K562 (cell line): ENCODE measurements at regions not wholly inside any gene's neighbourhood (a gene's known extent, or its start where the extent isn't known, plus 50 kb on each side); places are given as distances from the start of the nearest gene placed in this dataset.

Source experiments
- CREB1 ChIP-seq, 2 experiments: sonication (generic) in 1 of 2; formaldehyde crosslinking in 1 of 2; IDR thresholded peaks; 2 replicates each; pipeline versions ENCODE4 v1.6.1 to v1.8.0; 2012 to 2022; ENCODE audit warnings: inconsistent platforms in 1 of 2, mild to moderate bottlenecking in 1 of 2, missing genetic modification reagents in 1 of 2, moderate library complexity in 1 of 2
- ETV1 ChIP-seq: fragments of 450-650 bp; conservative IDR thresholded peaks from 2 replicates; pipeline ENCODE4 v1.6.1; 2016; ENCODE audit warnings: missing genetic modification characterization, control low read depth, low read depth, missing compliant biosample characterization
- FIP1L1 ChIP-seq: fragments of 200-400 bp; formaldehyde crosslinking; IDR thresholded peaks from 2 replicates; pipeline ENCODE4 v1.6.1; 2018; ENCODE audit warnings: mild to moderate bottlenecking, low read depth, low read length; ENCODE audit not compliant: poor library complexity, severe bottlenecking
- FUS ChIP-seq: fragments of 200-400 bp; formaldehyde crosslinking; optimal IDR thresholded peaks from 2 replicates; pipeline ENCODE3; 2017; ENCODE audit warnings: low read depth, low read length
- NCOR1 ChIP-seq: fragments of 450-650 bp; IDR thresholded peaks from 2 replicates; pipeline ENCODE4 v1.6.1; 2016; ENCODE audit warnings: mild to moderate bottlenecking, moderate library complexity
- SP2 ChIP-seq: IDR thresholded peaks from 2 replicates; pipeline ENCODE4 v1.6.1; 2011; ENCODE audit warnings: mild to moderate bottlenecking, low read depth, low read length, moderate library complexity; ENCODE audit not compliant: poor library complexity, severe bottlenecking; ENCODE audit errors: extremely low read depth
- TEAD1 ChIP-seq, 2 experiments: fragments of 450-650 bp in 1 of 2; sonication (generic) in 1 of 2; formaldehyde crosslinking; IDR thresholded peaks; 2 replicates each; pipeline versions ENCODE4 v1.4.0 to v1.8.0; 2020 to 2022; ENCODE audit warnings: mild to moderate bottlenecking in 2 of 2, missing genetic modification reagents in 1 of 2
- ZBTB1 ChIP-seq: sonication (generic); formaldehyde crosslinking; IDR thresholded peaks from 2 replicates; pipeline ENCODE4 v1.8.1; 2023; ENCODE audit warnings: missing genetic modification reagents, low read depth, mild to moderate bottlenecking, borderline replicate concordance
- TF ChIP-seq, protein P1 (sequence below): fragments of 200-600 bp; sonication (generic); IDR thresholded peaks from one replicate; pipeline ENCODE4 v1.6.1; 2012; ENCODE audit warnings: mild to moderate bottlenecking, low read depth, low read length, inconsistent platforms
- TF ChIP-seq, protein P2 (sequence below): fragments of 200-400 bp; formaldehyde crosslinking; IDR thresholded peaks from 2 replicates; pipeline ENCODE4 v1.6.1; 2017; ENCODE audit warnings: mild to moderate bottlenecking, low read depth, low read length, moderate library complexity
- TF ChIP-seq, protein P3 (sequence below): fragments of 450-650 bp; IDR thresholded peaks from 2 replicates; pipeline ENCODE4 v1.6.1; 2017; ENCODE audit warnings: mild to moderate bottlenecking, moderate library complexity

DNA sequence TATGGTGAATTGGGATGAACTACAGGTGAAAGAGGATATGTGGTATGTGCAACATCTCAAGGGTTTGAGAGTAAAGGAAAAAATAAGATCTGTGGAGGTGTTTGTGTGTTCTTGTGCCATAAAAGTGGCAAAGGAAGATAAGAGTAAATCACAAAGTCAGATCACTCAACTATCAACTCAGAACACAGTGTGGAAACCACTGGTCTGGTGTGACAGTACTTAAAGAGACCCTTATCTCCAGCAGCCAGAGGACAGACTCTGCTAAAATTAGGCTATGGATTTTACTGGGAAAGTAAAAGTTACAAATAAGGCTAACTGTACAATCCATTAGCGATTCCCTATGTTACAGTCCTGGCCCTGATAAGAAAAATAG lies 54.0 kb upstream of the PRDM8 start (continued):
- TF ChIP-seq, protein P1, sequence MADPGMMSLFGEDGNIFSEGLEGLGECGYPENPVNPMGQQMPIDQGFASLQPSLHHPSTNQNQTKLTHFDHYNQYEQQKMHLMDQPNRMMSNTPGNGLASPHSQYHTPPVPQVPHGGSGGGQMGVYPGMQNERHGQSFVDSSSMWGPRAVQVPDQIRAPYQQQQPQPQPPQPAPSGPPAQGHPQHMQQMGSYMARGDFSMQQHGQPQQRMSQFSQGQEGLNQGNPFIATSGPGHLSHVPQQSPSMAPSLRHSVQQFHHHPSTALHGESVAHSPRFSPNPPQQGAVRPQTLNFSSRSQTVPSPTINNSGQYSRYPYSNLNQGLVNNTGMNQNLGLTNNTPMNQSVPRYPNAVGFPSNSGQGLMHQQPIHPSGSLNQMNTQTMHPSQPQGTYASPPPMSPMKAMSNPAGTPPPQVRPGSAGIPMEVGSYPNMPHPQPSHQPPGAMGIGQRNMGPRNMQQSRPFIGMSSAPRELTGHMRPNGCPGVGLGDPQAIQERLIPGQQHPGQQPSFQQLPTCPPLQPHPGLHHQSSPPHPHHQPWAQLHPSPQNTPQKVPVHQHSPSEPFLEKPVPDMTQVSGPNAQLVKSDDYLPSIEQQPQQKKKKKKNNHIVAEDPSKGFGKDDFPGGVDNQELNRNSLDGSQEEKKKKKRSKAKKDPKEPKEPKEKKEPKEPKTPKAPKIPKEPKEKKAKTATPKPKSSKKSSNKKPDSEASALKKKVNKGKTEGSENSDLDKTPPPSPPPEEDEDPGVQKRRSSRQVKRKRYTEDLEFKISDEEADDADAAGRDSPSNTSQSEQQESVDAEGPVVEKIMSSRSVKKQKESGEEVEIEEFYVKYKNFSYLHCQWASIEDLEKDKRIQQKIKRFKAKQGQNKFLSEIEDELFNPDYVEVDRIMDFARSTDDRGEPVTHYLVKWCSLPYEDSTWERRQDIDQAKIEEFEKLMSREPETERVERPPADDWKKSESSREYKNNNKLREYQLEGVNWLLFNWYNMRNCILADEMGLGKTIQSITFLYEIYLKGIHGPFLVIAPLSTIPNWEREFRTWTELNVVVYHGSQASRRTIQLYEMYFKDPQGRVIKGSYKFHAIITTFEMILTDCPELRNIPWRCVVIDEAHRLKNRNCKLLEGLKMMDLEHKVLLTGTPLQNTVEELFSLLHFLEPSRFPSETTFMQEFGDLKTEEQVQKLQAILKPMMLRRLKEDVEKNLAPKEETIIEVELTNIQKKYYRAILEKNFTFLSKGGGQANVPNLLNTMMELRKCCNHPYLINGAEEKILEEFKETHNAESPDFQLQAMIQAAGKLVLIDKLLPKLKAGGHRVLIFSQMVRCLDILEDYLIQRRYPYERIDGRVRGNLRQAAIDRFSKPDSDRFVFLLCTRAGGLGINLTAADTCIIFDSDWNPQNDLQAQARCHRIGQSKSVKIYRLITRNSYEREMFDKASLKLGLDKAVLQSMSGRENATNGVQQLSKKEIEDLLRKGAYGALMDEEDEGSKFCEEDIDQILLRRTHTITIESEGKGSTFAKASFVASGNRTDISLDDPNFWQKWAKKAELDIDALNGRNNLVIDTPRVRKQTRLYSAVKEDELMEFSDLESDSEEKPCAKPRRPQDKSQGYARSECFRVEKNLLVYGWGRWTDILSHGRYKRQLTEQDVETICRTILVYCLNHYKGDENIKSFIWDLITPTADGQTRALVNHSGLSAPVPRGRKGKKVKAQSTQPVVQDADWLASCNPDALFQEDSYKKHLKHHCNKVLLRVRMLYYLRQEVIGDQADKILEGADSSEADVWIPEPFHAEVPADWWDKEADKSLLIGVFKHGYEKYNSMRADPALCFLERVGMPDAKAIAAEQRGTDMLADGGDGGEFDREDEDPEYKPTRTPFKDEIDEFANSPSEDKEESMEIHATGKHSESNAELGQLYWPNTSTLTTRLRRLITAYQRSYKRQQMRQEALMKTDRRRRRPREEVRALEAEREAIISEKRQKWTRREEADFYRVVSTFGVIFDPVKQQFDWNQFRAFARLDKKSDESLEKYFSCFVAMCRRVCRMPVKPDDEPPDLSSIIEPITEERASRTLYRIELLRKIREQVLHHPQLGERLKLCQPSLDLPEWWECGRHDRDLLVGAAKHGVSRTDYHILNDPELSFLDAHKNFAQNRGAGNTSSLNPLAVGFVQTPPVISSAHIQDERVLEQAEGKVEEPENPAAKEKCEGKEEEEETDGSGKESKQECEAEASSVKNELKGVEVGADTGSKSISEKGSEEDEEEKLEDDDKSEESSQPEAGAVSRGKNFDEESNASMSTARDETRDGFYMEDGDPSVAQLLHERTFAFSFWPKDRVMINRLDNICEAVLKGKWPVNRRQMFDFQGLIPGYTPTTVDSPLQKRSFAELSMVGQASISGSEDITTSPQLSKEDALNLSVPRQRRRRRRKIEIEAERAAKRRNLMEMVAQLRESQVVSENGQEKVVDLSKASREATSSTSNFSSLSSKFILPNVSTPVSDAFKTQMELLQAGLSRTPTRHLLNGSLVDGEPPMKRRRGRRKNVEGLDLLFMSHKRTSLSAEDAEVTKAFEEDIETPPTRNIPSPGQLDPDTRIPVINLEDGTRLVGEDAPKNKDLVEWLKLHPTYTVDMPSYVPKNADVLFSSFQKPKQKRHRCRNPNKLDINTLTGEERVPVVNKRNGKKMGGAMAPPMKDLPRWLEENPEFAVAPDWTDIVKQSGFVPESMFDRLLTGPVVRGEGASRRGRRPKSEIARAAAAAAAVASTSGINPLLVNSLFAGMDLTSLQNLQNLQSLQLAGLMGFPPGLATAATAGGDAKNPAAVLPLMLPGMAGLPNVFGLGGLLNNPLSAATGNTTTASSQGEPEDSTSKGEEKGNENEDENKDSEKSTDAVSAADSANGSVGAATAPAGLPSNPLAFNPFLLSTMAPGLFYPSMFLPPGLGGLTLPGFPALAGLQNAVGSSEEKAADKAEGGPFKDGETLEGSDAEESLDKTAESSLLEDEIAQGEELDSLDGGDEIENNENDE: no peak
- TF ChIP-seq ZBTB1 (CRISPR knock-in tag) (no peak), SP2 (no peak), TEAD1 (CRISPR knock-in tag; IDR thresholded peaks at IDR 0.05) (peak in 1 of 2 experiments; percentile 77; a peak in 1 of 4 replicates), CREB1 (IDR thresholded peaks at IDR 0.05) (peak; percentile 69; the same call in 1 of the 2 replicates), CREB1 (CRISPR knock-in tag; IDR thresholded peaks at IDR 0.05) (no peak), FIP1L1 (no peak), NCOR1 (peak; percentile 99), ETV1 (tag) (peak; percentile 62), FUS (no peak)
- TF ChIP-seq, protein P2, sequence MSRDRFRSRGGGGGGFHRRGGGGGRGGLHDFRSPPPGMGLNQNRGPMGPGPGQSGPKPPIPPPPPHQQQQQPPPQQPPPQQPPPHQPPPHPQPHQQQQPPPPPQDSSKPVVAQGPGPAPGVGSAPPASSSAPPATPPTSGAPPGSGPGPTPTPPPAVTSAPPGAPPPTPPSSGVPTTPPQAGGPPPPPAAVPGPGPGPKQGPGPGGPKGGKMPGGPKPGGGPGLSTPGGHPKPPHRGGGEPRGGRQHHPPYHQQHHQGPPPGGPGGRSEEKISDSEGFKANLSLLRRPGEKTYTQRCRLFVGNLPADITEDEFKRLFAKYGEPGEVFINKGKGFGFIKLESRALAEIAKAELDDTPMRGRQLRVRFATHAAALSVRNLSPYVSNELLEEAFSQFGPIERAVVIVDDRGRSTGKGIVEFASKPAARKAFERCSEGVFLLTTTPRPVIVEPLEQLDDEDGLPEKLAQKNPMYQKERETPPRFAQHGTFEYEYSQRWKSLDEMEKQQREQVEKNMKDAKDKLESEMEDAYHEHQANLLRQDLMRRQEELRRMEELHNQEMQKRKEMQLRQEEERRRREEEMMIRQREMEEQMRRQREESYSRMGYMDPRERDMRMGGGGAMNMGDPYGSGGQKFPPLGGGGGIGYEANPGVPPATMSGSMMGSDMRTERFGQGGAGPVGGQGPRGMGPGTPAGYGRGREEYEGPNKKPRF: no peak
- TF ChIP-seq, protein P3, sequence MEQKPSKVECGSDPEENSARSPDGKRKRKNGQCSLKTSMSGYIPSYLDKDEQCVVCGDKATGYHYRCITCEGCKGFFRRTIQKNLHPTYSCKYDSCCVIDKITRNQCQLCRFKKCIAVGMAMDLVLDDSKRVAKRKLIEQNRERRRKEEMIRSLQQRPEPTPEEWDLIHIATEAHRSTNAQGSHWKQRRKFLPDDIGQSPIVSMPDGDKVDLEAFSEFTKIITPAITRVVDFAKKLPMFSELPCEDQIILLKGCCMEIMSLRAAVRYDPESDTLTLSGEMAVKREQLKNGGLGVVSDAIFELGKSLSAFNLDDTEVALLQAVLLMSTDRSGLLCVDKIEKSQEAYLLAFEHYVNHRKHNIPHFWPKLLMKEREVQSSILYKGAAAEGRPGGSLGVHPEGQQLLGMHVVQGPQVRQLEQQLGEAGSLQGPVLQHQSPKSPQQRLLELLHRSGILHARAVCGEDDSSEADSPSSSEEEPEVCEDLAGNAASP: no peak
